ELR (cell line): ENCODE measurements at regions not wholly inside any gene's neighbourhood (a gene's known extent, or its start where the extent isn't known, plus 50 kb on each side); places are given as distances from the start of the nearest gene placed in this dataset.

Experiments
- DNase-seq: peaks from one replicate; pipeline ENCODE4 v3.0.0-alpha.2; 2015; ENCODE audit warnings: low read depth

- DNase-seq: no peak
Observed at GRCh38 chr20:60126975-60127374, 168.8 kb downstream of the CDH26 start.

GRCh38 chr20:60131375-60131774, 173.2 kb downstream of the CDH26 start:
- no peak for DNase-seq

- no peak for DNase-seq
Observed at GRCh38 chr20:60132162-60132826, 174.1 kb downstream of the CDH26 start.

DNA sequence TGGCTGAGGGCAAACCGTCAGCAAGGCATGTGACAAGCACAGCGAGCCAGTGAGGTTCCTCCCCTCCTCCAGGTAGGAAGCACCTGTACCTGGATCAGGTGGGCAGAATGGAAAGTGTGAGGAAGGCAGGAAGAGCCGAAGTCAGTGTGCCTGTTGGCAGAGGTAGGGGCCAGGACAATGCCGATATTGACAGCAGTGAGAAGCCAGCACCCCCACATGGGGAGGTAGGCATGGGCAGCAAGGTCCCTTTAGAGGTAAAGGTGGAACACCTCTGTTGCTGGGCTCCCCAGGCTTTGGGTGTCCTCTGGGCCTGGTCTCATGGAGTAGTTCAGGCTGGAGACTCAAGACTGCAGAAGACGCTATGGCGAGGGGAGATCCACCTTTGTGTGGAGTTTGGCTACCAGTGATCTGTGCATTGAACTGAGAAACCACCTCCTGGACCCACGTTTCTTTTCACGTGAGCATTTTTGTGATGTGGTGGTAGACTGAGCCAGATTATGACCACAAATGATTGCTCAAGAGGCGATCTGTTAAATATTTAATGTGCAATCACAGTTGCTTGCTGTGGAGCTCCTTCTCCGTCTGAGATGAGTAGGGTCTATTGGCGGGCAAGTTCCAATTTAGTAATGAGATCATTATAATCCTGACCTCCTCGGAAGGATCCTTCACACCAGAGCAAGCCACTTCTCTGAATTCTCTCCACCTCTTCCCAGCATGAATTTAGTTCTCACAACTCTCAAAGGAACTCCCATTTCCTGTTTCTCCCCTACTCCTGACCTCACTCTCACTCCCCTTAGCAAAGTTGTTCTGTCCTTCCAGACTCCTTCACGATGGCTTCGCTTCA, 174.8 kb downstream of the CDH26 start:
- DNase-seq: no peak

DNA sequence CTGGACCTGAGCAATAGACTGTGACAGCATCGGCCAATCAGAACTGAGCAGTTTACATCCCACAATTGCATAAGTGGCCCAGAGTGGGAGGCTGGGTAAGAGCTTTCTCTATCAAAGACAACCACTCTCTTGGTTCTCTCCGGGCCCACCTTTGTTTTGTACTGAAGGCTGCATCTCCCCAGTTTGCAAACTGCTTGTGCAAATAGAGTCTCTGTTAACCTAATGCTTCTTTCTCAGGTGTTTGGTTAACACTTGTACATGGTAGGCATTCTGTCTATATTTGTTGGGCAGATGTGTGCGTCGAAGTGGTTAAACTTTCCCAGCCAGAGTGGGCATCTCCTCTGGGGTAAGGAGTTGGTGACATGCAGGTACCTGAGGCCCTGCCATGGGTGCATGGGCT, 177.1 kb downstream of the CDH26 start:
- no peak for DNase-seq

DNA sequence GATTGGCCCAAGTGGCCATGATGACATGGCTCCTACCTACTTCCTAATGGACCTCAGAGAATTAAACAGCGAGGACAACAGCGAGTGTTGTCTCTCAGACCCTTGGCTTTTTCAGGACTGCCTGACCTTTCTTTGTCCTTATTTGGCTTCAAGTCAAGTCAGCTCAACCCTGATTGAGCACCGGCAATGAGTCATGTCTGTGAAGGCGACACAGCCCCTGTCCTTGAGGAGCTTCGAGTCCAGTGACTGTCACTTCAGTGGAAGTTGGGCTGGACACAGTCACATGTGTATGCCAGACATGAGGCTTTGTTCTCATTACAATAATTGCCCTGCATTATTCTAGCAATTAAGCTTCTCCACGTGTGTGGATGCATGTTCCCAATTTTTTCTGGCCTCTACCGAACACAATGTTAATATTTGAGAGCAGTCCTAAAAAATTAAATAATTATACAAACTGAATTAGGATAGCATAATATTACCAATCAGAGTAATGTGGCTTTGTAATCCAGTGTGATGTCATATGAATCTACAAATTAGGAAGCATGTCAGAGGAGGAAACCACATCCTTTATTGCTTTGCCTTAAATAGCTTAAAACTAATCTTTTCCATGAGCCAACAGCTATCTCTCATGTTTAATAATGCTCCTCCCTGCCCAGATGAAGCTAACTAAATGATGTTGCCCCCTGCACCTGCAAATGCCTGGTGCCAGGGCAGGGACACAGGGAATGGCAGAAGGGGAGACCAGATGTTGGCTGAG, 178.6 kb downstream of the CDH26 start:
- DNase-seq: no peak

DNA sequence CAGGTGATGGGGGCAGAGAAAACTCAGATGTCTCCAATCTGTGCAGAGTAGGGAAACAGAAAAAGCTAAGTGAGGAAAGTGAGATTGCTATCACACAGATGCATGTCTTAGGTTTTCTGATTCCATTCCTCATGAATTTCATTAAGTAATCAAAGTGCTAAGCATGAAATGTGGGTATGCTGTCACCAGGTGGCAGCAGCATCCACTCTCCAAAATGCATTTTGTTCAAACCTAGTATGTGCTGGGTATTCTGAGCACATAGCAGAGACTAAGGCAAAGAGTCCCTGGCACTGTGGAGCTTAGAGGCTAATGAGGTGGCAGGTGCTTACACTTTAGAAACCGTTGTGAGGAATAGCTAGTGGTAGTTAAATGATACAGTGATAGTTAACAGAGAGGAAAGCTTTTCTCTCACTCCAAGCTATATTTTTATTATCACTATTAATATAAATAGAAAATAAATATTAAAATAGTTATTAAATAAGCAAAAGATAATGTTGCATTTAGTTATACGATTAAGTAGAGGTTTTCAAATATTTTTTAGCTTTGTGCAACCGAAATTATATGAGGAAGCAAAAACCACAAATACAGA, 179.5 kb downstream of the CDH26 start:
- peak; percentile 37 for DNase-seq

DNA sequence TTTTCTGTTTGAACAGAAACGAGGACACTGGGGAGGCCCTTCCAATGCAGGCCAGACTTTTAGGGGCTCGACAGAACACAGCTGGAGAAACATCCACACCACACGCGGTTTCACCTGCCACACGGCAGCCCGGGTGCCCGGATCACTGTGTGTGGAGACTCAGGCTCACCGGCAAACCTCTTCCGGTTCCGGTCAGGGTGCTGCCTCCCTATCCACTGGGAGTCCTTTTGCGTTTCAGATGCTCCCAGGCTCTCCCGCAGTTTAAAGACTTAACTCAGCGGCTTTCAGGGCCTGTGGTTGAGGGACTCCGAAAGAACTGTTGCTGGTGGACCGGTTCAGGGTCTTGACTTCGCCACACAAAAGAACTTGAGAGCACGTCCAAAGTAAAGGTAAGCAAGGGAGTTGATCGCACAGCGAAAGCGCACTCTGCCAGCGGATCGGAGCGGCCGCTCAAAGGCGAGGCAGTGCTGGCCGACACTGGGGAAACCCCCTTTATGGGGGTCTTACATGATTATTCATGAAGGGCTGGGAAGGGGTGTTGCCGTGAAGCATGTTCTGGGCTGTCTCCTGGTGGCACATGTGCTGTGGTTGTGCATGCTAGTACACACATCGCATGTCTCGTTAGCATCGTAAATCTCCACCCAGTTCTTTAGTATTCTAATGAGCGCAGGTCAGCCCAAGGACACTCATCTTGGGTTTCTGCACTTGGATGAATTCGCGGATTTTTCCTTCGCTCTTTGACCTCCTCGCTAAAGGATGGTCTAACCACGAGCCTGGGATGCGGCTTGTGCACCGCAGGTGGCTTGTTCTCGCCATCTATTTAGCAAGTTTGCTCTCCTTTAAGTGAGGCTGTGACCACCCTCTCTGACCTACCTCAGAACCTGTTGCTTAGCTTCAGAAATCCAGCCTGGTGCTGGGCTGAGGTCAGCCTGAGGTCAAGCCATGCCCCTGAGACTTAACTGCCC, 180.3 kb downstream of the CDH26 start:
- no peak for DNase-seq

GRCh38 chr20:60139663-60140446, 181.6 kb downstream of the CDH26 start:
- DNase-seq: no peak

GRCh38 chr20:60142587-60142986, 184.4 kb downstream of the CDH26 start:
- DNase-seq: no peak

DNA sequence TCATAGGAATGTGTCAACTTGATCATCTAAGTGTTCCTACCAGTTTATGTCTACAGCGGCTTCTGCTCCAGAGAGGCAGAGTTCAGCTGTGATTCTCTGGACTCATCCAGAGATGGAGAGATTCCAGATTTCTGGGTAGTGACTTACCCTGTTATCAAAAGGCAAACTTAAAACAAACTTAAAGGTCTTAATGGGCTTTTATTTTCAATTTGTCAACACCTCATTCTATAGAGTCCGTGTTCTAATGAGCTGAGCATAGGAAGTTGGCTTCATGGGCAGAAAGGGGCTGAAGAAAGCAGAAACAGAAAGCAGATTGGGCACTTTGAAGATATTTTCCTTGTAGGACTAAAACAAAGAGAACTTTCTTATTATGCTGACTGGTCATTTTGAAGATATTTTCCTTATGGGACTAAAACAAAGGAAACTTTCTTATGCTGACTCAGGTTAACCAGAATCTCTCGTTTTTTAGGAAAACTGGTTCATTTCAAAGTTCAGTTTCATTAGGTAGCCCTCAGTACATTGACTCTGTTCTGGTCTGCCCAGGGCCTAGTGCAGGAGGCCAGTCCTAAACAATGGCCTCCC, 185.1 kb downstream of the CDH26 start:
- DNase-seq: no peak

DNA sequence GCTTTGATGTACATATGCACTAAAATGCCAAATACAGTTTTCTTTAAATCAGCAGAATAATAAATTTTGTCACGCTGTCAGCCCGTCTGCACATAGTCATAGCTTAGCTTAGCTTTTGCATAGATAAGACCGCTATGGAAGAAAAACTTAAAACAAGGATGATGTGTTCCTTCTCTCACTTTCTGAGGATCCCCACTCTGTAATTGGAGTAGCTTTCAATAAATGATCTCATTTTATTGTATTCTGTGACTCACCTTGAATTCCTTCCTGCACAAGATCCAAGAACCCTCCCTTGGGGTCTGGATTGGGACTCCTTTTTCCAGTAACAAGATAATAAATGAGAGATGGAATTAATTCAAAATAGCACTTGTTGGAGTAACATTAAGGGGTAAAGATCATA, 186.2 kb downstream of the CDH26 start:
- DNase-seq: no peak

DNA sequence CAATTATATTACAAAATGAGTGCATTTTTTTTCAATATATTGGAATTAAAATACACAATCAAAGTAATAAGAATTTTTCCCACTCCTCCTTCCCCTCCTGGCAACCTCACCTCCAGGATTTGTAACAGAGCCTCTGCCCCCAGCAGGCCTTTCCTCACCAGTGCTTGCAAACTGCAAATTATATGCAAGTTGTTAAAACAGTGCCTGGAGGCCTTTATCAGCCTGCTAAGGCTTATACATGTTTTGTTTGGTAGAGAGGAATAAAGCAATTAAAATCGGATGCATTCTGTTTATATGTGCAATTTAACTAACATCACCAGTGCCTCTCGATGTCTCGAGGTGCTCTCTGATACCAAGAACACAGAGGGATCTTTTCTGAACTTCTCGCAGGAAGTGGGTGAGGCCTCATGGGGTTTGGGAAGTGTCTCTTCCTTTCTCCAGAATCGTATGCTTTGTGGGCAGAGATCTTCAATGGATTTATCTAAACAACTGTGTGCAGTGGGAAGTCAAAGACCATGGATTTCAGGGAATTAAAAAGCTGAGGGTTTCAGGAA, 186.8 kb downstream of the CDH26 start:
- no peak for DNase-seq

GRCh38 chr20:60147004-60147403, 188.8 kb downstream of the CDH26 start:
- DNase-seq: no peak

GRCh38 chr20:60148885-60149284, 190.7 kb downstream of the CDH26 start:
- DNase-seq: no peak

DNA sequence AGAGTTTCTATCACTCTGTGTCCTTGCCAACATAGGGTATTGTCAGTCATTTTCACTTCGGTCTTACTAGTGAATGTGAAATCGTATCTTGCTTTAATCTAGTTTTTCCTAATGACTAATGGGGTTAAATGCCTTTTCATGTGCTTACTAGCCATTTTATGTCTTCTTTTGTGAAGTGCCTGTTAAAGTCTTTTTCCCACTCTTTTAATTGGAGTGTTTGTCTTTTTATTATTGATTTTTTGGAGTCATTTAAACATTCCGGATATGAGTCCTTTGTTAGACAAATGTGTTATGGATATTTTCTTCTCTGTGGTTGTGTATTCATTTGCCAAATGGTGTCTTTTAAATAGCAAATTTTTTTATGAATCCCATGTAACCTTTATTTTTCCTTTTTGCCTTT, 194.6 kb downstream of the CDH26 start:
- no peak for DNase-seq

GRCh38 chr20:60160451-60161145, 202.4 kb downstream of the CDH26 start:
- no peak for DNase-seq

DNA sequence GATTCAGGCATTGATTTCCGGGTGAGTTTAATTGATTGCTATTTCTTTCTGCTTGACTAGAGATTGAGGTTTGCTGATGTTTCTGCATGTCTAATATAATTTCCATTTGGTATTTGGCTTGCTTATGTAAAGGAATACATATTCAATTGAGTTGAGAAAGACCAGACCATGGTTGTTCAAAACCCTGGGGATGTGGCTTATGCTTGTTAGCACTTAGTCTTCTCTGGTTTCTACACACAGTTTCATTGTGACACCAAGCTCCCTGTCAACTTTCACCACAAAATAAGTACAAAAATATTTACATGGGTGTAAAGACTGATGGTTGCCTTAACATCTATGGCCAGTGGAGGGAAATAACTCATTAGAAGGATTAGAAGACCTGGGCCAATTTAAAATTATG, 209.6 kb downstream of the CDH26 start:
- DNase-seq: no peak

- DNase-seq: no peak
Observed at GRCh38 chr20:60168963-60169362, 210.7 kb downstream of the CDH26 start.
